HG02870 (cell line): ENCODE measurements at regions not wholly inside any gene's neighbourhood (a gene's known extent, or its start where the extent isn't known, plus 50 kb on each side); places are given as distances from the start of the nearest gene placed in this dataset.

ENCODE experiments used
- ATAC-seq: cut with Tn5 transposase; IDR thresholded peaks from one replicate; pipeline ENCODE4 v1.9.1; 2021; ENCODE audit warnings: mild to moderate bottlenecking, moderate library complexity; ENCODE audit not compliant: unreplicated experiment

DNA sequence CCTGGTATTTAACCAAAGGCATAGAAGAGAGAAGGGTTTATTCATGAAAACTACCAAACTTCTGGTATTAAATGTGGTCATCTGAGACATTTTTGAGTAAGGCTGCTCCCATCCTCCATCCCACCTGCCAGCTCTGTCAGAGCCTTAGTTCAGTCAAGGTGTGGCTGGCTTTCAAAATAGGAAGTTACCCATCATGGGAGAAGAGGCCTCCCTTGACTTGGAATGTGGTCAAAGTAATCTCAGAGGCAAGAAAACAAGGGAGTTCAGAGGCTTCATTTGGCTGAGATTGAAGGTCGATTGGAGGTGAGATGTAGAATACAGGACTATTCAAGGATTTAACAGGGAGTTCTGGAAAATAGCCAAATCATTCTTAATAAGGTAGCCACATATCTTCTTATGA lies 540.4 kb upstream of the ARRDC4 start:
- no peak for ATAC-seq

DNA sequence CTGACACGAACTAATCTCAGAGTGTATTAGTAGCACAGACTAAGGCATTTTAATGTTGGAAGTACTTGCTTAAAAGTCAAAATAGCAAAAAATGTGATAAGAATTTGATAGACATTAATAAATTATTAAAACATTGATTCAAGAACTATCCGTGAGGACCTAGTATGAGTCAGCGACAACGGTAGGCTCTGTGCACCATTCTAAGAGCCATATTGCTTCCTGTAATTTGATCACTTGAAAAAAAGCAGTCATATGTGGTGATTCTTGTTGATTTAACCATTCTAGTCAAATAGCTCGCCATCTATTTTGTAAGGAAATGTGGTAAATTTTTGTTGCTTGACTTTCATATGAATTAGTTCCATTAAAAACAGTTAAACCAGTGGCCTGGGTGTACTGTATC lies 534.9 kb upstream of the ARRDC4 start:
- ATAC-seq: no peak

DNA sequence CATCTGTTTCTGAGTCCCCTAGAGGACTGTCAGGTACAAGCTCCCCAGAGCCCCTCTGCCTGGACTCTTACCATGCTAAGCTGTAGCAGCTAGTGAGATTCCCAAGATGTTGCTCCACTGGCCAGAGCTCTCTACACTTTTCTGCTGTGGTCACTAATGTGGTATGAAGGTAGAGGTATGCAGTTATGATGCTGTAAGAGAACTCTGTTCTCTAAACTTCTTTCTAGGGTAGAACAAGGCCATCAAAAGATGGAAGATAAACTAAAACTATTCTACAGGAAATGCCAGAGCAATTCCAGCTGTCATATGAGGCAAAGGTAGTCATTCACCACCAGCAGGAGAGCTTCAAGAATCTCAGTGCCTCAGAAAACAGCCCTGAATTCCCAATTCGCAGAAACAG lies 517.4 kb upstream of the ARRDC4 start:
- no peak for ATAC-seq

GRCh38 chr15:97446138-97446537 lies 514.4 kb upstream of the ARRDC4 start:
- no peak for ATAC-seq

- ATAC-seq: no peak
These were observed 503.8 kb upstream of the ARRDC4 start for GRCh38 chr15:97456521-97457202.

DNA sequence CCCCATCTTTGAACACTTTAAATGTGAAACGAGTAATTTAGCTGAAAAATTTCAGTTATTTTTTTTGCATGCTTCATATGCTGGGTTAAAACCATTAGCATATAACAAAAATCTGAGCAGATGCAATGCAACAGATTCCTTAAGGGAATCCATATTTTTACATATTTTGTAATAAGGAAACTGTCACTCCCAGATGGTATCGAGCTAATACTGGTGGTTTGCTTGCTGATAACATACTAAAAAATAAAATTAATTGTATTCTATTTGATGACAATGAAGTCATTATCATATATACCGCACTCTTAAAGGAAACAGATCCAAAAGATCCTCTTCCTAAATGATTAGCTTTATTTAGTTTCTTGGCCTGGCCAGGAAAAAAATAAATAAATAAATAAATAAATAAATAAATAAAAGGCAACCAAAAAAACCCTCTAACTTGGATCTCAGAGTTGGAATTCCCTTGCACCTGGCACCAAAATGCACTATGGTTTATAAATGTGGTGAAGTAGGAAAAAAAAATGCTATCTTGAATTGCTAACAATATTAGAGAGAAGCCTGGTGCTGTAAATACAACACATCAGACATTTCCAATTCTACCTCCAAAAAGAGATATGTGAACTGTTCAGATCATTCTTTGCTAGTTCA lies 503.2 kb upstream of the ARRDC4 start:
- no peak for ATAC-seq

DNA sequence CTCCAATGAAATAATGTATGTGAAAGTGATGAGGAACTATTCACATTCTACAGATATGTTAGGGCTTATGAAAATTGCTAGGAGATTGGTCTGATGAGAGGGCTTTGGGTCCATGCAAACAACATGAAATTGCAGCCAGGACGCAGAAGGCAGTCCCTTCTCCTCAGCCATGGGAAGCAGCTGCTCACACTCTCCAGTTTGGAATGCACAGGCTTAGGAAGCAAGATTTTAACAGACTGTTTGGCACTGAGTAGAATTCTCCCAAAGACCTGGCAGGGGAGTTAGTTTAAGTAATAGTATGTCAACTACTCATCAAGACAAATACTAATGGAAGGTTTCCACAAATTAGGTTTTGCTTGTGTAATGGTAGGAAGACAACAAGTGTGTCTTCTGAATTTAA lies 500.7 kb upstream of the ARRDC4 start:
- ATAC-seq: no peak

DNA sequence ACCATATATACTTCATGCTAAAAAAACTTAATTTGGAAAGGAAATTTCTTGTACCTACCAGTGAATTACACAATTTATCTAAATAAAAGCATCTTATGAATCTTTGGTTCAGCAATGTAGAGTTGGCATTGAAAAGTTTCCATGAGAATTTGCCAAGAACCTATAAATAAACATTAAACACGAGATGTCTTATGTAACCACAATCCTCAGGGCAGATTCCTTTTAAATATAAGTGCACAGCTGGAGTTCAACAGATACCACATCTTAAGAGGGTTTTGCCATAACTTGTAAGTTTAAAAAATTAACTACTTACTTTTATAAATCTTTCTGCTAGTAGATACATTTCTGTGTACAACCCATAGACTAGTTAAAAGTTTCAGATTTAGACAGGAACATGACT lies 499.3 kb upstream of the ARRDC4 start:
- ATAC-seq: no peak

DNA sequence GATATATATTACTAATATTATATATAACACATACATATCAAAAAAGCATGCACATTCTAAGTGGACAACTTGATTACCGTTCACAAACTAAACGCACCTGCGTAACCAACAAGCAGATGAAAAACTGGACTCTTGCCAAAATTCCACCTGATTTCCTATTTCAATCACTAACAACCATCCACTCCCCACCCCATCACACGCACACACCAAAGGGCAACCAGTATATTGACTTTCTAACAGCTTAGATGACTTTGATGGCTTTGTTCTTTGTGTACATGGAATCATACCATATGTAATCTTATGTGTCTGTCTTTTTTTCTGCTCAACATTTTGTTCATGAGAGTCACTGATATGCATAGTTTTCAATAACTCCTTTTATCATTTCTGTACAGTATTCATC lies 496.8 kb upstream of the ARRDC4 start:
- ATAC-seq: no peak

DNA sequence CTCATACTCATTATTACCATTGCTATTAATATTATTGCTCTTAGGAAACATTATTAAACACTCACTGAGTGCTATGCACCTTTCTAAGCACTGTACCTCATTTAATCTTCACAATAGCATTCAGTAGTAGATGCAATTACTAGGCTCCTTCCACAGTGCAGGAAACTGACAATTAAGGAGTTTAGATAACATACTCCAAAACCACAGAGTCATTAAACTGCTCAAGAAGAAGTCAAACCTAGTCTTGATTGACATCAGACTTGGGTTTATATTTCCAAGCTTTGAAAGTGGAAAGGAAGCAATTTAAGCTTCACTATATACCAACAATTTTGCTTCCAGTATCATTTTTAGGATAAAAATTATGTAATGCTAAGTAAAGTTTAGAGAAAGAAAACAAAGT lies 490.1 kb upstream of the ARRDC4 start:
- ATAC-seq: no peak

GRCh38 chr15:97473627-97474026 lies 486.9 kb upstream of the ARRDC4 start:
- ATAC-seq: no peak

GRCh38 chr15:97479957-97480356 lies 480.5 kb upstream of the ARRDC4 start:
- ATAC-seq: no peak

GRCh38 chr15:97482521-97482920 lies 478.0 kb upstream of the ARRDC4 start:
- ATAC-seq: no peak

DNA sequence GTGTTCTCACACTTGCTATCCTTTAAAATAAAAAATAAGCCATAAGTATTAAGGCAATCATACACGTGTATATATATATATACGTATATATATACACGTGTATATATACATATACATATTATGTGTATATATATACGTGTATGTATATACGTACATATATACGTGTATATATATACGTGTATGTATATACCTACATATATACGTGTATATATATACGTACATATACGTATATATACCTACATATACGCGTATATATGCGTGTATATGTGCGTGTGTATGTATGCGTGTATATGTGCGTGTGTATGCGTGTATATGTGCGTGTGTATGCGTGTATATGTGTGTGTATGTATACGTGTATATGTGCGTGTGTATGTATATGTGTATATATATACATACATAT lies 477.3 kb upstream of the ARRDC4 start:
- ATAC-seq: no peak

DNA sequence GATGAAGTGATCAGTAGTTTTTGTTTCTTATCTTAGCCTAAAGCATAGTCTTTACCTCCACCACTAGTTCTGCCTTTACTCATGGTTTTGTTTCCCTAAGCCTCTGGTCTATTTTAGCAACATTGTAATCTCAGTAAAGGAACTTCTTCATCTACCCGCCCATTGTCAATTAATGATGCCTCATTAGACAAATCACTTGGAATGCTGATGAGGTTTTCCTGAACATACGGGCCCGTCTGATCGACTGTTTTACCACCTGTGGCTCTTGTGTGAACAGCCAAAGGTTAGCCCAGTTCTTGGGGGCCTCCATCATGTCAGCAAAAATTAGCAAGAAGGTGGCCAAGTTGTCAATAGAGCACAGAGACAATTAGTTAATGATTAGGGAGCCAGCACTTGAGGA lies 470.1 kb upstream of the ARRDC4 start:
- ATAC-seq: no peak

- no peak for ATAC-seq
These were observed 459.2 kb upstream of the ARRDC4 start for GRCh38 chr15:97501291-97501690.

- ATAC-seq: no peak
These were observed 458.5 kb upstream of the ARRDC4 start for GRCh38 chr15:97502038-97502437.

- ATAC-seq: no peak
These were observed 456.3 kb upstream of the ARRDC4 start for GRCh38 chr15:97504031-97504792.

GRCh38 chr15:97517737-97518136 lies 442.8 kb upstream of the ARRDC4 start:
- ATAC-seq: no peak

DNA sequence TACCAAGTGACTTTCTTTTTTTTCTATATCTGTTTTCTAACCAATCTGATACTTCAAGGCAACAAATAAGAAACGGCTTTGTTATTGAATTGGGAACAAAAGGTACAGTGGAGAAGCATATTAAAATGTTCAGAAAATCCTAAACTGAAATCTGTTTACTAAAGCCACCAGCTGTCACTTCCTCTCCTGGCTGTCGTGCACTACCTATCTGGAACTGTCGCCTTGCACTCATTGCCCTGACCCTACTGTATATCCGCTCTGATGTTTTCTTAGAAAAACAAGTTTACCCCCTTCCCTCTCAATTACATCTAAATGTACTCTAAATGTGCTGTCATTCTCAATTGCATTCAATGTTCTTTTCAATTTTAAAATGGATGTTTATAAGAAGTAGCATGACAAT lies 439.8 kb upstream of the ARRDC4 start:
- no peak for ATAC-seq

DNA sequence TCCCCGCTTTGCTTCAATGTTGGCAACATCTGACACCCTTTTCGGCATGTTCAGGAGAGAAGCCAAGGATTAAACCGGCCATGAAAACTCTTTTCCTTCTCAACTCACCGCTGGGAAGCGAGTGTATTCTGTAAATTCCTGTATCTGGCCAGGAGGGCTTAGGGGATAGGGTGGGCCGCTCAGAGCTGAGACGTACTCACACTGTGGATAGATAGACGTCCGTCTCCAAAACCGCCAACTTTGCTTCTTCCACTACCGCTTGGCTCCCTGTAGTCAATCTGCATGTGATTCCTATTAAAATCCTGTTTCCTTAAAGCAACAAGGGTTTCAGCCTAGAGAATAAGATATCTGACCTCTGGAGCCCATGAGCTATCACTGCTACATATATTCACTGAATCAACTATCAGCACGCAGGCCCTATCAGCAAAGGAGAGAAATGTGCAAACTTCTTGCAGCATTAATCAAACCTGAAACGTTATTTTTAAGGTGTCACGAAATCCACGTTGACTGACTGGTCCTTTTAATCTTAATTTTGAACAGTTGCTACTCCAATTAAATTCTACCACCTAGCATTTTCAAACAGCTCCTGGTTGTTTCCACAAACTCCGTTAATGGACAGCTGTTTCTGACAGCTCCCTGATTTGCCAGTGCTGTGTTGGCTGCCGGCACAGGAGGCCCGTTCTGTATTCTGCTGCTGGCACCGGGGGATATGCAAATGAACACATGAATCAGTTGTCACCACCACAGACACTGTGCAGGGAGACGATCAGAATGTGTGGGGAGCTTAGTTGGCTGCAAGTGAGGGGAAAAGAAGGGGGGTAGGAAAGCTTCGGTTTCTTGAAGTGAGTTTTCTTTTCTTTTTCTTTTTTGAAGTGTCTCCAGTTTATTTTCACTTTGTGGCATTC lies 438.9 kb upstream of the ARRDC4 start:
- no peak for ATAC-seq
